HG02610 (cell line): ENCODE measurements at regions not wholly inside any gene's neighbourhood (a gene's known extent, or its start where the extent isn't known, plus 50 kb on each side); places are given as distances from the start of the nearest gene placed in this dataset.

ENCODE experiments used
- ATAC-seq: cut with Tn5 transposase; IDR thresholded peaks from one replicate; pipeline ENCODE4 v1.9.1; 2021; ENCODE audit warnings: mild to moderate bottlenecking, moderate library complexity; ENCODE audit not compliant: unreplicated experiment

DNA sequence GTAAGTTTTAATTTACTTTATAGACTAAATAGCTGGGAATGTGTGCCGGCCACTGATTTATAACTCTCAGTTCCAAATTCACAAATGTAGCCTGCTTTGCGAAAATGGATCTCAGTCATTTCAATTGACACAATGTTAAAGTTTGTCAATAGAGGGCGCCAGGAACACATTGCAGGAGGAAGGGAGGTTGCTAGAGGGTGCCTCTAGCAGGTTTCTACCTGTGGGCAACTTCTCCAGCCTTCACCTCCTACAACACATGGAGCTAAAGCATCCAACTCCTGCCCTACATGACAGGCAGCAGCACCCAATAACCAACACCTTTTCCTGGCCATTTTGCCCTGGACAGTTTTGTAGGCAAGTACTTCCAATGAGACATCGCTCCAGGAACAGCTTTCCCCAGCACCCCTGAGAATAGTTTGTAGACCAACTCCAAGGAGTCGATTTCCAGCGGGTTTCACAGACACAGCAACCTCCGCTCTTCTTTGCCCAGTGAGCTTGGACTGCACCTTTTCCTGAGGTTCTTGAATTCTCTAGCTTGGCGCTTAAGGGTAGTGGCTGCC, 784.8 kb upstream of the CDH2 start:
- no peak for ATAC-seq

DNA sequence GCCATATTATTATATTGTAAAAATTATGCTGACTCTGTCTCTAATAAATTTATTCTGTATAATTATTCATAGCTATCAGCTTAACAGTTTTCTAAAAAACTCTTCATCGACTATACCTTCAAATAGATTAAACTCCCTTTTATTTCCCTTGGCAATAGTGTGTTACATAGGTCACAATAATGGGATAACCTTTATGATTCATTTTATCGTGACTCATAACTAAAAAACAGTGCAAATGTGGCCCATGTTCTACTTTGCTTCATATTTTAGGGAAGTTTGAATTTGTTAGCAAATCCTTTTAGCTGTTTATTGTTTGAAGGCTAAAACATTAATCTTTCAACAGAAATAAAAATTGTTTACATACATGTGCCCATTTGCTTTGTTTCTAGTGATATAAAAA, 783.2 kb upstream of the CDH2 start:
- ATAC-seq, result no peak

GRCh38 chr18:28952339-28952738, 775.4 kb upstream of the CDH2 start:
- ATAC-seq, result no peak

- no peak for ATAC-seq
Measured at GRCh38 chr18:28947900-28948299, 771.0 kb upstream of the CDH2 start.

GRCh38 chr18:28946471-28946870, 769.5 kb upstream of the CDH2 start:
- ATAC-seq, result no peak

- ATAC-seq, result no peak
Measured at GRCh38 chr18:28922936-28923335, 746.0 kb upstream of the CDH2 start.

- ATAC-seq, result no peak
Measured at GRCh38 chr18:28916456-28916855, 739.5 kb upstream of the CDH2 start.

DNA sequence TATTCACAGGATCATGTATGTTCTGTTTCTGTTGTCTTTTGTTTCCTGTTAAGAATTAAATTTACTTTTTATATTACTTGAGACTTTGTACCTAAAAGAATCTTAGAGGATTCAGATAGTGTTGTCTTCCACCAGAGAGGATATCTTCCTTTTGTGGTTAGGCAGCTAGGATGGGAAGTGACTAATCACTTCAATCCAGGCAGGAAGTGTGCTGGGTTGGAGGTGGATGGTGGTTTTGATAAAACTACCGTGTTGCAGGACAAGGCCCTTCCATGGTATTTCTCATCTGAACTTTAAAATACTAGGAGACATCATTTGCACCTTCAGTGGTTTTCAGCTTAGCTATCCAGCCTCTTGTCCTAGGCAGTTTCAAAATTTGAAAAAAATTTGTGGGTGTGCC, 728.6 kb upstream of the CDH2 start:
- no peak for ATAC-seq

DNA sequence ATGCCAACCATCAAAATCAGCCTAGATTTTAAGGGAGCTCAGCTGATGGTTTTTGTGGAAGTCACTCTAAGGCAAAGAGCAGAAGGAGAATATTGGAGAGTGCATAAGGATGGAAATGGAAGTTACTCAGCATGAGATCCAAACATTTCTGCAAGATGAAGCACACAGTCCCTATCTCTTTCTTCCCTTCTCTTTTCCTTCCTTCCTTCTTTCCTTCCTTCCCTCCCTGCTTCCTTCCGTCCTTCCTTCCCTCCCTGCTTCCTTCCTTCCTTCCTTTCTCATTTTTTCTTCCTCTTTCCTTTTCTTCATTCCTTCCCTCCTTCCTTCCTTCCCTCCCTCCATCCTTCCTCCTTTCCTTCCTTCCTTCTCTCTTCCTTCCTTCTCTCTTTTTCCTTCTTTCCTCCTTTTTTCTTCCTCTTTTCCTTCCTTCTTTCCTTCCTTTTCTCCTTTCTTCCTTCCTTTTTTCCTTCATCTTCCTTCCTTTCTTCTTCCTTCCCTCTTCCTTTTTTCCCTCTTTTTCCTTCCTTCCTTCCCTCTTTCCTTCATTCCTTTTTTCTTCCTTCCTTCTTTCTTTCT, 727.9 kb upstream of the CDH2 start:
- ATAC-seq, result no peak

GRCh38 chr18:28903306-28903705, 726.4 kb upstream of the CDH2 start:
- ATAC-seq, result no peak

DNA sequence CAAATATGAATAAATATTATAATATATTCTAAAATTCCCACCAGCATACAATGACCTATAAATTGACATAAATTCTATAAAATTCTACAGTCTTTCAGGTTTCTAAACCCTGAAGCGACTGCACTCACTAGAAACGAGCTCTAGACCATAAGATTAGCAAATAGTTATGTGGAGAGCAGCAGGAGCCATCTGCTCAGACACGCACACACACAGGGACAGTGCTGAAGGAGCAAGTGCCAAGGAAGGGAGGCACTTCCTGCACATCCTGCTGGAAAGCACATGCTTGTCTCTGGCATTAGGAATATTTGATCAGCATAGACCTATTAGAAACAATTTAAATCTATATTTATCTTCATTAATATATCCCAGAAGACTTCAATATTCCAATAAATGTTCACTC, 713.9 kb upstream of the CDH2 start:
- ATAC-seq, result no peak

DNA sequence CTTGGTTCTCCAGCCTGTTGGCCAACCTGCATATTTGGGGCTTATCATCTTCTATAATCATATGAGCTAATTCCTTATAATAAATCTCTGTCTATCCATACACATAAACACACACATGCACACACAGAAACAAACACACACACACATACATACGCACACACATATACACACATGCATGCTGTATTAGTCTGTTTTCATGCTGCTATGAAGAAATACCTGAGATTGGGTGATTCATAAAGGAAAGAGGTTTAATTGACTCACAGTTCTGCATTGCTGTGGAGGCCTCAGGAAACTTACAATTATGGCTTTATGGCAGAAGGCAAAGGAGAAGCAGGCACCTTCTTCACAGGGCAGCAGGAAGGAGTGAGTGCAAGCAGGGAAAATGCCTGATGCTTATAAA, 707.4 kb upstream of the CDH2 start:
- no peak for ATAC-seq

DNA sequence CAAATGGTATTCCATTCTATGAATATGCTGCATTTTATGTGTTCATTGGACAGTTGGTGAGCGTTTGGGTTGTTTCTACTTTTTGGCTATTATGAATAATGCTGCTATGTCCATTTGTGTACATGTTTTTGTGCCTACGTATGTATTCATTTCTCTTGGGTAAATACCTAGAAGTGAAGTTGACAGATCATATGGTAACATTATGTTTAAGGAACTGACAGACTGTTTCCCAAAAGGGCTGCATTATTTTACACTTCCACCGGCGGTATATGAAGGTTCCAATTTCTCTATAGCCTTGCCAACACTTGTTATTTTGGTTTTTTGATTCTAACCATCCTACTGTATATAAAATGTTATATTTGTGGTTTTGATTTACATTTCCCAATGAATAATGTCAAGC, 703.9 kb upstream of the CDH2 start:
- ATAC-seq, result no peak

- no peak for ATAC-seq
Measured at GRCh38 chr18:28875059-28875458, 698.1 kb upstream of the CDH2 start.

DNA sequence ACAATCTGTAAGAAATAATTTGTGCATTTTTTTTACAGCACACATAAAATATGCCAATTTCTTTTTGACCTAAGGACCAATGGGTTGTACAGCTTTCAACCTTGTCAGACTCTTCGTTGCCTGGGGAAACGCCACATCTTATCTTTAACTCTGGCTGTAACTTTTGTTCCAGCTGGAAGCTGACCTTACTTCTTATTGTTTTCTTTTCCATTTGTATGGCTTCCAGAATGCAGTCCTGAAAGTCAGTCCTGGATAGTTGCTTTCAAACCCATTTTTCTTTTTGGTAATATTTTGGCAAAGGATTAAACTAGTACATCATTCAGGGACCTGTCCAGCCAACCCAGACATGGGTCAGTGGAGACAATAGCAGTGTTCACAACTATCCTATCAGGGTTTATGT, 686.5 kb upstream of the CDH2 start:
- ATAC-seq, result no peak

DNA sequence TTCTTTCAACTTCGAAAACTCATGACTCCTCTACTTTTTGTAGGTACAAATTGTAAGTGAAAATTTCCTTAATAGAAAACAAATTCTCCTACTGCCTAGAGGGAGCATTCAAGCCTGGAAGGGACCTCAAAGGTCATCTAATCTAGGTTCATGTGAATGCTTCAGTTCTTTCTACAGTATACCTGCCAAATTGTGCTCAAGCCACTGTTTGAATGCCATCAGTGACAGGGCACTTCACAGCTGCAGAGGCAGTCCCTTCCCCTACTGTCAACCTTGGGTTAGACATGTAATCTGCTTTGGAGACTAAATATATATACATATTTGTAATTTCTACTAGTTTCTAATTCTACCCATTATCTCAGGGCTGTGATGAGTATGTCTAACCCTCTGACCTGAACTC, 681.3 kb upstream of the CDH2 start:
- ATAC-seq, result no peak

- no peak for ATAC-seq
Measured at GRCh38 chr18:28855989-28856388, 679.1 kb upstream of the CDH2 start.

DNA sequence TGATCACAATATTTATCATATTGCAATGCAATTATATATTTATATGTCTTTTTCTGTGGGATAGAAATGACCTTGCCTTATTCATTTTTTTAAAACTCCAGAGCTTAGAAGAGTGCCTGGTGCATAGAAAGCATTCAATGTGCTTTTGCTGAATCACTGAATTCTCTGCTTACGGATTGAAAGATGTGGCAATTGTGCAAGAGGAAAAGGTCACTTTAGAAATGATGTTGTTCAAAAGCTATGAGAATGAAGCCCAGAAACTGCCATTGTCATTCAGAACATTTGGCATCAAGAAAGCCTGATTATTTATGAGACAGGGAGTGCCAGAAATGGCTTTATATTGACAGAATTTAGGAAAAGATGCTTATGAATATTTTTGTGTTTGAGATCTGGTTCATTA, 678.6 kb upstream of the CDH2 start:
- ATAC-seq, result no peak

- no peak for ATAC-seq
Measured at GRCh38 chr18:28854964-28855363, 678.0 kb upstream of the CDH2 start.

- no peak for ATAC-seq
Measured at GRCh38 chr18:28846958-28847357, 670.0 kb upstream of the CDH2 start.

DNA sequence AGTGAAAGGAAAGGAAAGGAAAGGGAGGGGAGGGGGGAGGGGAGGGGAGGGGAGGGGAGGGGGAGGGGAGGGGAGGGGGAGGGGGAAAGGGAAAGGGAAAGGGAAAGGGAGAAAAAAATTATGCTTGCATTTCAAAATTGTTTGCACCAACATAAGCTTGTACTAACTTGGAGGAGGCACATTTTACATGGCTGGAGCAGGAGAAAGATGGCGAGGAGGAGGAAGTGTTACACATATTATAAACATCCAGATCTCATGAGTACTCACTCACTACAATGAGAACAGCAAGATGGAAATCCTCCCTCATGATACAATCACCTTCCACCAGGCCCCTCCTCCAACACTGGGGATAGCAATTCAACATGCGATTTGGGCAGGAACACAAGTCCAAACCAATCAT, 660.2 kb upstream of the CDH2 start:
- no peak for ATAC-seq

- no peak for ATAC-seq
Measured at GRCh38 chr18:28834889-28835288, 658.0 kb upstream of the CDH2 start.

DNA sequence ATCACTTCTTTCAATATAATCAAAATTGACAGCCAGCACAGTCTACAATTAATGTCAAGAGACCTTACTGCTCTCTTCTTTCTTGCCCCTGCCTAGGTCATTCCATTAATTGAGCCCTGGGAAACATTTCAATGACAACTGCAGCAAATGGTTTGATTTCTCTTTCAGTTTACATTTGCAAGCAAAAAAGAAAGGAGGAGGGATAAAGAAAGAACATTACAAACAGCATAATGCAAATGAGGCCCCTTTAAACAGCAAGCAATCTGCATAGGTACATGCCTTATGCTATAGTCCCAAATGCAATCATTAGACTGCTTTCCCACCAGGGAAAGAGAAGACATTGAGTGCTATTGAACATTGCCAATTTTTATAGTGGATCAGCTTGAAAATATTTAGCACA, 655.0 kb upstream of the CDH2 start:
- ATAC-seq, result no peak
